HCT116 (cell line): ENCODE measurements at regions not wholly inside any gene's neighbourhood (a gene's known extent, or its start where the extent isn't known, plus 50 kb on each side); places are given as distances from the start of the nearest gene placed in this dataset.

Experiments used
- ATAC-seq: fragments of 200-7000 bp; cut with Tn5 transposase; 2 replicates; pipeline ENCODE4 v1.9.1; 2020; ENCODE audit warnings: mild to moderate bottlenecking, moderate library complexity
- BruUV-seq: library from RNA; stranded (reverse); fragments of 400-500 nt; replicated peaks from 2 replicates; lab custom pipeline; 2021; lab: Mats Ljungman, UMichigan
- CTCF ChIA-PET: fragments of 300-600 bp; sonication (Branson Sonifier 250); formaldehyde crosslinking; loops from one replicate; lab custom pipeline; 2021; ENCODE audit warnings: antibody characterized with exemption; lab: Charles Lee
- POLR2A ChIA-PET: fragments of 300-600, 350-600 bp; sonication (Branson Sonifier 250); formaldehyde crosslinking; loops from one replicate; lab custom pipeline; 2021; ENCODE audit warnings: antibody characterized with exemption; lab: Charles Lee
- RAD21 ChIA-PET, 2 experiments: fragments of 300-600 bp; sonication (Branson Sonifier 250); formaldehyde crosslinking; loops; one replicate each; lab custom pipeline; 2023; ENCODE audit warnings: low total read pairs in 2 of 2; ENCODE audit not compliant: uncharacterized antibody in 2 of 2, unreplicated experiment in 2 of 2, low non-redundant PET in 1 of 2; lab: Charles Lee
- DNase-seq: peaks from one replicate; pipeline ENCODE4 v3.0.0-alpha.2; 2010; ENCODE audit warnings: low read depth, low spot score
- H2AFZ ChIP-seq: fragments of 200-600 bp; shearing (Covaris generic), sonication (generic); 2 replicates; pipeline ENCODE4 v1.6.1; 2017; ENCODE audit warnings: low read depth, mixed run types, mixed read lengths, antibody characterized with exemption, low read length; ENCODE audit not compliant: poor library complexity, severe bottlenecking
- H3K27ac ChIP-seq: 2 replicates; pipeline ENCODE4 v1.5.1; 2012; ENCODE audit warnings: low read depth, low read length
- H3K27me3 ChIP-seq: fragments of 200-600 bp; sonication (generic); 2 replicates; pipeline ENCODE4 v1.6.1; 2016; ENCODE audit warnings: mixed run types, low read length, mixed read lengths; ENCODE audit not compliant: insufficient read depth
- H3K36me3 ChIP-seq, 2 experiments: fragments of 200-500 bp in 1 of 2; fragments of 200-600 bp in 1 of 2; sonication (Bioruptor generic) in 1 of 2; sonication (generic) in 1 of 2; 2 replicates each; pipeline versions ENCODE4 v1.5.1 to v1.6.1; 2014 to 2016; ENCODE audit warnings: low read length in 2 of 2, inconsistent platforms in 1 of 2, mixed read lengths in 1 of 2, mixed run types in 1 of 2; ENCODE audit not compliant: insufficient read depth in 2 of 2, control insufficient read depth in 1 of 2
- H3K4me1 ChIP-seq, 2 experiments: fragments of 200-600 bp in 1 of 2; sonication (generic) in 1 of 2; 2 replicates each; pipeline versions ENCODE4 v1.5.1 to v1.6.1; 2012 to 2017; ENCODE audit warnings: low read length in 2 of 2, inconsistent platforms in 1 of 2, mild to moderate bottlenecking in 1 of 2, mixed read lengths in 1 of 2, mixed run types in 1 of 2, moderate library complexity in 1 of 2; ENCODE audit not compliant: insufficient read depth in 2 of 2, control insufficient read depth in 1 of 2
- H3K4me2 ChIP-seq: fragments of 200-600 bp; sonication (generic); 2 replicates; pipeline ENCODE4 v1.6.1; 2017; ENCODE audit warnings: mixed run types, low read length, mixed read lengths
- H3K4me3 ChIP-seq, 2 experiments: fragments of 200-600 bp in 1 of 2; sonication (generic) in 1 of 2; replicated peaks in 1 of 2; 2 replicates each; pipeline ENCODE4 v1.5.1; 2011 to 2016; ENCODE audit warnings: low read length in 2 of 2, control low read depth in 1 of 2, low read depth in 1 of 2, mild to moderate bottlenecking in 1 of 2, mixed read lengths in 1 of 2, mixed run types in 1 of 2
- H3K79me2 ChIP-seq: fragments of 200-600 bp; sonication (generic); 2 replicates; pipeline ENCODE4 v1.6.1; 2017; ENCODE audit warnings: mild to moderate bottlenecking, mixed run types, low read length, moderate library complexity, mixed read lengths; ENCODE audit not compliant: insufficient read depth
- H3K9ac ChIP-seq: fragments of 200-600 bp; sonication (generic); 2 replicates; pipeline ENCODE4 v1.6.1; 2016; ENCODE audit warnings: low read length, mixed read lengths
- H3K9me2 ChIP-seq: fragments of 200-600 bp; sonication (generic), shearing (Covaris generic); 2 replicates; pipeline ENCODE4 v1.6.1; 2017; ENCODE audit warnings: mixed run types, mild to moderate bottlenecking, moderate library complexity; ENCODE audit not compliant: insufficient read depth
- H3K9me3 ChIP-seq, 2 experiments: fragments of 200-500 bp in 1 of 2; fragments of 200-600 bp in 1 of 2; sonication (Bioruptor generic) in 1 of 2; sonication (generic) in 1 of 2; 2 replicates each; pipeline ENCODE4 v1.6.1; 2014 to 2017; ENCODE audit warnings: low read length in 2 of 2, mixed read lengths in 2 of 2, inconsistent platforms in 1 of 2, low read depth in 1 of 2, mild to moderate bottlenecking in 1 of 2, mixed run types in 1 of 2, moderate library complexity in 1 of 2; ENCODE audit not compliant: control insufficient read depth in 1 of 2, insufficient read depth in 1 of 2
- H4K20me1 ChIP-seq: fragments of 200-600 bp; sonication (generic), shearing (Covaris generic); 2 replicates; pipeline ENCODE4 v1.6.1; 2017; ENCODE audit warnings: mixed run types, mild to moderate bottlenecking, moderate library complexity; ENCODE audit not compliant: insufficient read depth
- ATF3 ChIP-seq: IDR thresholded peaks from 2 replicates; pipeline ENCODE4 v1.6.1; 2012
- CEBPB ChIP-seq: IDR thresholded peaks from 2 replicates; pipeline ENCODE4 v1.6.1; 2012; ENCODE audit warnings: low read depth
- EGR1 ChIP-seq: IDR thresholded peaks from 2 replicates; pipeline ENCODE4 v1.6.1; 2012; ENCODE audit warnings: low read depth
- ELF1 ChIP-seq: IDR thresholded peaks from 2 replicates; pipeline ENCODE4 v1.6.1; 2012; ENCODE audit warnings: low read depth, borderline replicate concordance
- FOSL1 ChIP-seq: IDR thresholded peaks from 2 replicates; pipeline ENCODE4 v1.6.1; 2012; ENCODE audit warnings: low read depth
- JUND ChIP-seq: IDR thresholded peaks from 2 replicates; pipeline ENCODE4 v1.6.1; 2012
- MAX ChIP-seq: IDR thresholded peaks from 2 replicates; pipeline ENCODE4 v1.6.1; 2012
- POLR2AphosphoS5 ChIP-seq: IDR thresholded peaks from 2 replicates; pipeline ENCODE4 v1.6.1; 2011; ENCODE audit warnings: mild to moderate bottlenecking, low read depth, low read length, moderate library complexity
- RAD21 ChIP-seq: IDR thresholded peaks from 2 replicates; pipeline ENCODE4 v1.6.1; 2012; ENCODE audit warnings: low read depth, mild to moderate bottlenecking
- REST ChIP-seq: IDR thresholded peaks from 2 replicates; pipeline ENCODE4 v1.6.1; 2012; ENCODE audit warnings: low read depth
- SIN3A ChIP-seq: IDR thresholded peaks from 2 replicates; pipeline ENCODE4 v1.6.1; 2012; ENCODE audit warnings: low read depth
- SP1 ChIP-seq: IDR thresholded peaks from 2 replicates; pipeline ENCODE4 v1.6.1; 2012; ENCODE audit warnings: low read depth
- SRF ChIP-seq: IDR thresholded peaks from 2 replicates; pipeline ENCODE4 v1.6.1; 2012; ENCODE audit warnings: low read depth
- TCF7L2 ChIP-seq: IDR thresholded peaks from 2 replicates; pipeline ENCODE4 v1.7.0; 2011; ENCODE audit warnings: borderline replicate concordance, inconsistent platforms; ENCODE audit not compliant: insufficient read depth, insufficient read length; ENCODE audit errors: extremely low read depth
- ZNF274 ChIP-seq: fragments of 200-500 bp; sonication (Bioruptor generic); IDR thresholded peaks from 2 replicates; pipeline ENCODE4 v1.6.1; 2014; ENCODE audit warnings: mild to moderate bottlenecking, low read depth, low read length, inconsistent platforms
- intact Hi-C: fragments of 100-400 bp; cut with micrococcal nuclease; formaldehyde crosslinking; loops from 2 replicates; pipeline ENCODE4 v1.10.0; 2022

GRCh38 chr5:144033486-144033885 lies 137.0 kb downstream of the YIPF5 start:
- TF ChIP-seq EGR1 (no peak), FOSL1 (no peak), SRF (no peak), REST (no peak), MAX (no peak), ATF3 (no peak), SP1 (no peak), SIN3A (no peak), CEBPB (no peak), ELF1 (no peak), JUND (no peak), ZNF274 (no peak), TCF7L2 (no peak), RAD21 (no peak), POLR2AphosphoS5 (no peak)
- POLR2A ChIA-PET, result no interaction called here

More at GRCh38 chr5:144033486-144033885, 137.0 kb downstream of the YIPF5 start:
- no peak overlapping the region for H2AFZ ChIP-seq
- H3K79me2 ChIP-seq, result no peaks in the 10 kb centered on the region
- intact Hi-C loops, result no loop called here
- DNase-seq (no peak), ATAC-seq (no peak)
- H3K9ac ChIP-seq, result no peak overlapping the region
- H3K27ac ChIP-seq, result no peak overlapping the region
- CTCF ChIA-PET, result no interaction called here
- H3K4me2 ChIP-seq, result no peak overlapping the region
- no peak overlapping the region for H3K4me3 ChIP-seq
- no peaks in the 10 kb centered on the region for H3K9me2 ChIP-seq
- H4K20me1 ChIP-seq, result no peaks in the 10 kb centered on the region
- no peaks in the 10 kb centered on the region for H3K36me3 ChIP-seq
- H3K4me1 ChIP-seq, result no peaks in the 10 kb centered on the region
- H3K9me3 ChIP-seq, result no peaks in the 10 kb centered on the region
- BruUV-seq, result no TSS peak
- H3K27me3 ChIP-seq, result peaks cover 14% of the 10 kb centered on the region
- RAD21 ChIA-PET, result no interaction called here
